Head of caudate nucleus (tissue), 42 donors: ENCODE measurements at regions not wholly inside any gene's neighbourhood (a gene's known extent, or its start where the extent isn't known, plus 50 kb on each side); places are given as distances from the start of the nearest gene placed in this dataset.

ENCODE experiments used
- DNase-seq, 42 donors: peaks; one replicate each; pipeline versions ENCODE4 v3.0.0 to v3.0.0-alpha.2; 2020 to 2021; ENCODE audit warnings: mixed read lengths in 7 of 42
- intact Hi-C: fragments of 100-400 bp; cut with DNase I; formaldehyde crosslinking; loops from one replicate; pipeline ENCODE4 v1.15.0; 2022

- intact Hi-C loops: no loop called here
- no peak for DNase-seq
These were observed 898.8 kb downstream of the TTLL7 start for GRCh38 chr1:83100133-83100532.

DNA sequence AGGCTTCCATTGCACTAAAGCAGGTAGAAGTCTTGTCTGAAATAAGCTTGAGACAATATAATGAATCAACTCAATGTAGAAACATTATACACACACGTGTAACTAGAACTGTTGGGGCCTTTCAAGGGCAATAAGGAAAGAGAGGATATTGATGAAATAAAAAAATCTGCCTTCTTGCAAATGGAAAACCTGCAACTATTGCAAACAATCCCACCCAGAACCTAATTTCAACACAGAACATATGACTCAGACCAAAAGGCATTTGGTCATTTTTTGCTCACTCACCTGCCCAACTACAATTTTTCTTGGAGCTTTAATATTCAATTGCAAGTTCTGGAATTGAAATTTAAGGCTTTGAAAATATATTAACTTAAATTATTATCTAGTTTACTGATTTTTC is 900.1 kb downstream of the TTLL7 start:
- intact Hi-C loops: no loop called here
- DNase-seq: no peak

GRCh38 chr1:83098131-83098530 is 900.8 kb downstream of the TTLL7 start:
- intact Hi-C loops: no loop called here
- DNase-seq: no peak

GRCh38 chr1:83097715-83098114 is 901.2 kb downstream of the TTLL7 start:
- intact Hi-C loops: no loop called here
- DNase-seq: no peak

- intact Hi-C loops: no loop called here
- no peak for DNase-seq
These were observed 903.4 kb downstream of the TTLL7 start for GRCh38 chr1:83095570-83095969.

GRCh38 chr1:83090195-83090594 is 908.7 kb downstream of the TTLL7 start:
- DNase-seq: no peak
- intact Hi-C loops: no loop called here

DNA sequence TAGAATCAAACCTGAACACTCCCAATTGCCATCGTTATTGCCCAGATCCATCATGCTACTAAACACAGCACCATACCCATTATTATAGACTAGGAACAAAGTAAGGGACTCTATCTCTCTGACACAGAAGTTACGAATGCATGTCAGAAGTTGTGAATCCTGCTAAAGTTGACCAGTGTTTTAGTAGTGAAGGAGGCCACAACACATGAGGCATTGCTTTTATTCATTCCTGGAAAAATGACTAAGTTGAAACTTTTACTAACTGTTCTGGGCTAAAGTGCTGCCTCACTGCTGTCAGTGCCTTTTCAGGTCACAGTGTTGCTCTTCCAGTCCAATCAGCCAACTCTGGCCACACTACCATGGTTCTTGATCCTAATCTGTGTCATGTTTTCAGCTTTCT is 911.1 kb downstream of the TTLL7 start:
- no peak for DNase-seq
- intact Hi-C loops: no loop called here

- DNase-seq: no peak
- intact Hi-C loops: no loop called here
These were observed 911.9 kb downstream of the TTLL7 start for GRCh38 chr1:83086986-83087512.

DNA sequence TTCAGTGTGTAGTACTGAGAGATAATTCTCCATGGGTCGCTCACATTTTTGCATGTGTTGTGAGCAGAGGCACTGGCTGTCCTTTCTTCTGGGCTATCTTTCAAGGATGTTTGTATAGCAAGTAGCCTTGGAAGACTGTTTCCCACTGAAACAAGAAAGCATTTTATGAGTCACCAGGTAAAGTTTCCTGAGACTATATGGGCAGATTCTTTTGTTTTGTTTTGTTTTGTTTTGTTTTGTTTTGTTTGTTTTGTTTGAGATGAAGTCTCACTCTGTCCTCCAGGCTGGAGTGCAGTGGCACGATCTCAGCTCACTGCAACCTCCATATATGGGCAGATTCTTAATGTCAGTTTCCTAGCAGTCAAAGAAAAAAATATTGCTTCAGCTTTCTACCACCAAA is 912.6 kb downstream of the TTLL7 start:
- intact Hi-C loops: no loop called here
- DNase-seq: no peak

- intact Hi-C loops: no loop called here
- no peak for DNase-seq
These were observed 915.2 kb downstream of the TTLL7 start for GRCh38 chr1:83083589-83084224.

DNA sequence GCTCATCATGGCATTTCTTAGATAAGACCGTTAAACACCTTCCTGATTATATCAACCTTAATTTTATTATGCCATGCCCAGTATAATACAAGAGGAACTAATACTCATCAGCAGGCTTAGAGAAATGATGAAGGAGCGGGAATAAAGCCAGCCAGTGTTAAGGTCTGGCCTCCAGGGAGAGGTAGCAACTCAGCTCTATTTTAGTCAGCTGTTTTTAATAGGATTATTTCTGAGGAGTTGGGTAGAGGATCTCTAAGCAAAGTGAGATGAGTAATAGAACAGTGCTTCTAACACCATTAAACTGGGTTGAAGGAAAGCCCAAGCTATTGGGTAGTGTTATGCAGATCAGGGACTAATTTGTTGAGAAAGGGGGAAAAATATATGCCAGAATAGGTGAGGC is 921.5 kb downstream of the TTLL7 start:
- intact Hi-C loops: no loop called here
- no peak for DNase-seq

DNA sequence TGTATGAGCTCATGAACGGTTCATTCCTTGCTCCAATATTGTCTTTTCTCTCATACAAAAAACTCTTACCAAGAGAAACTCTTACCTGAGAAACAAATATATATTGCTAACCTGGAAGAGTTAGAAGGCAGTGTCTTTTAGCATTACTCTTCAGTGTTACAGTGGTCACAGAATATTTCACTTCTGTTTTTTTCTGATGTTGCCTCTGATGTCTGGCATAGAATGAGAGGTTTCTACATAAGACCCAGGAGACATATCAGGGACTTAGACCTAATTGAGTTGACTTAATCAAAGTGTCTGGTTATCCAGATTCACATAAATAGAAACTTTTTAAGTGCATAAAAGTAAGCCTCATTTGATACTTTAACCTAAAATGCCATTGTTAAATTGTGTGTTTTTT is 923.8 kb downstream of the TTLL7 start:
- intact Hi-C loops: no loop called here
- DNase-seq: no peak

GRCh38 chr1:83067954-83068353 is 931.0 kb downstream of the TTLL7 start:
- intact Hi-C loops: no loop called here
- DNase-seq: no peak

DNA sequence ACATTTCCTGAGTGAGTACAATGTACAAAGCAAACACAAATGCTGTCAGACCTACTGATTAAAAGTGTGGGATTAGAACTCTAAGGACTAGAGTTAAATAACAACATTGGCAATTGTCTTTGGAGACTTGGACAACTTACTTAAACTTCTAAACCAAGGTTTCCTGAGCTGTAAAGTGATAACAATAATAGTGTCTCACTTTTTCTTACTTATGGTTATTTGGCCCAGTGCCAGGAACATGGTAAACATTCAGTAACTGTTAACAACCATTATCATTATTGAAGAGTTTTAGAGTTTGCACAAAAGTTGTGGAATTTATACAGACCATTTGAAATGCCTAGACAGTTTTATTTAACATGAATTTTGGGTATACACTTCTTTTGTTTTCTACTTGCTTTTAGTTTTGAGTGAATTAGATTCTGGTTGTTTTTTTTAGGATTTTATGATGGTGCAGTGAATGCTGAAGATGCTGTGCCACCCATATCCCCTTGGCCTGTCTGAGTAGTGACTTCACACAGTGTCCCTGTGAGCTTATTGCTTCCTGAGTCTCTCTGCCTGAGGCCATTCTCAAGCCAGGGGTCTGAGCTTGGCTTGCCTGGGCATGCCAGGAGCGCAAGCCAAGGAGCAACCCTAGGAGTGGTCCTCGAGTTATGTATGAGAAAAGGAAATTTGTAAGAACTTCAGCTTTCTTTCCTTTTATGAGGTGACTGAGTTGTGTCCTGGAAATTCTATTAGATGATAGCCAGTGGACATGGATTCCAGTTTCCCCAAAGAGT is 932.8 kb downstream of the TTLL7 start:
- intact Hi-C loops: no loop called here
- no peak for DNase-seq

DNA sequence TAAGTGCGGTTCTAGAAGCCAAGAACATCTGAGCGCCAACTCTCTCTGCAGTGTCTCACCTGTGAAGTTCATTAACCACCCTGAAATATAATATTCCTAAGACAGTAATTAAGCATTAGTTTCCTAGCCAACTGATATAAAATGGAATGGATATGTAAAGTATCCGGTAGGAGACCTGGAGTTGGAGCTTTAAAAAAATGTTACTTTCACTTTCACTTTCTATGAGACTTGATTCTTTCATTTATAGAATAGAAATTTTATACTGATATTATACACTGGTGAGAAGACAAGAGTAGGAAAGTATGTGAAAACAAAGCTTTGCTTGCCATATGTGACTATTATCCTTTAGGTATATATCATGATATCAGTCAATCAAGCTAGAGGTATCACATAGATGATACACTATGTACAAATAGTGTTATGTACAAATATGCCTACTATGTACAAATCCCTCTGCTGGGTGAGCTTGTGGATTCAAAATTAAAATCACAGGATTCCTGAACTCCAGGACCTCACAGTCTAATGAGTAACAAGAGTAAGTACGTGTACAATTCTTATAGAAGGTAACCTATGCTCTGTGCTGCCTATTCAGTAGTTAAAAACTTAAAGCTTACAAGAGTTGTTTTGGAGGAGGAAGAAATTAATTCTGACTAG is 934.2 kb downstream of the TTLL7 start:
- intact Hi-C loops: no loop called here
- DNase-seq: no peak

- no peak for DNase-seq
- intact Hi-C loops: no loop called here
These were observed 938.1 kb downstream of the TTLL7 start for GRCh38 chr1:83060651-83061390.

GRCh38 chr1:83060221-83060620 is 938.7 kb downstream of the TTLL7 start:
- no peak for DNase-seq
- intact Hi-C loops: no loop called here

- DNase-seq: no peak
- intact Hi-C loops: no loop called here
These were observed 940.6 kb downstream of the TTLL7 start for GRCh38 chr1:83058327-83058726.

DNA sequence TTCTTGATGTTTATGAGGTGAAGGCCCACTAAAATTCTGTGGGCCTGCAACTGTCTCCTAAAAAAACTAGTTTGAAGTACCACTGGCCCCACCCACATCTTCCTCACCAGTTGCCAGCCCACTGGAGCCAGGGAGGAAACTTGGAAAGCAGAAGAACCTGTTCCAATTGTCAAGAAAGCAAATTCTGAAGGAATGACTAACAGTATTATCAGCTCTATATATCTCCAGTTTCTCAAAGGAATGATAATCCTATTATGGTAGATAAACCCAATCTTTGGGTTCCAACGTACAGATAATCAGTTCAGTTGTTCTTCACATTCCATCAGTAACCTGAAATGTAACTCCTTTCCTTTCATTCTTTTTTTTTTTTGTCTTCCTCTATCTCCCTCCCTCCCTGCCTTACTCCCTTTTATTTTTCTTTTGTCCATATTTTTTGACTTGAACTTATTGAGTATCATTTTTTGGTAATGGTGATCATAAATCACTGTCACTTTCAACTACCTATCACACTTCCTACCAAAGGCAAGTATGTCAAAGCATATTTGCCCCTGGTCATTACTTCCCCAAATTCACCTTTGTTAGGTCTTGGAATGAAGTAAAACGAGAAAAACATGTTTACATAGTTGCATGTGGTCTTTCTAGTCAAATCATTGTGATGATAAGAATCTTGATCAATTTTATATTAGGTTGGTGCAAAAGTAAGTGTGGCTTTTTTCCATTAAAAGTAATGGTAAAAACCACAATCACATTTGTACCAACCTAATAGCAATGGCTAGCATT is 943.4 kb downstream of the TTLL7 start:
- intact Hi-C loops: no loop called here
- no peak for DNase-seq
